Liver (tissue), 7 donors: ENCODE measurements at regions not wholly inside any gene's neighbourhood (a gene's known extent, or its start where the extent isn't known, plus 50 kb on each side); places are given as distances from the start of the nearest gene placed in this dataset.
"Not testable (repeated sequence)": the region's sequence is repeated elsewhere in the genome, so short reads cannot be mapped to it uniquely, and the experiment has no call there.

ENCODE experiments used
- DNase-seq: peaks from one replicate; pipeline ENCODE4 v3.0.0-alpha.2; 2017; ENCODE audit warnings: low spot score
- H3K27ac ChIP-seq, 2 donors: one replicate each; pipeline ENCODE4 v1.7.0; 2013; ENCODE audit warnings: inconsistent platforms in 2 of 2, low read length in 2 of 2, control low read depth in 1 of 2, low read depth in 1 of 2, mild to moderate bottlenecking in 1 of 2
- H3K27me3 ChIP-seq, 4 donors: one replicate each; pipeline versions ENCODE4 v1.6.1 to v1.7.0; 2013; ENCODE audit warnings: low read length in 3 of 4, inconsistent platforms in 1 of 4, mild to moderate bottlenecking in 1 of 4, moderate library complexity in 1 of 4; ENCODE audit not compliant: control insufficient read depth in 4 of 4, insufficient read depth in 4 of 4
- H3K36me3 ChIP-seq, 4 donors: one replicate each; pipeline versions ENCODE4 v1.6.1 to v1.7.0; 2013; ENCODE audit warnings: low read length in 3 of 4, mild to moderate bottlenecking in 3 of 4, low read depth in 1 of 4, moderate library complexity in 1 of 4; ENCODE audit not compliant: control insufficient read depth in 4 of 4, insufficient read depth in 3 of 4
- H3K4me1 ChIP-seq, 4 donors: one replicate each; pipeline versions ENCODE4 v1.6.1 to v1.7.0; 2013; ENCODE audit warnings: low read length in 3 of 4, mild to moderate bottlenecking in 3 of 4, moderate library complexity in 1 of 4; ENCODE audit not compliant: control insufficient read depth in 4 of 4, insufficient read depth in 4 of 4
- H3K4me3 ChIP-seq, 3 donors: one replicate each; pipeline versions ENCODE4 v1.6.1 to v1.7.0; 2013; ENCODE audit warnings: low read length in 3 of 3, control low read depth in 1 of 3, low read depth in 1 of 3, mild to moderate bottlenecking in 1 of 3
- H3K9ac ChIP-seq, 2 donors: one replicate each; pipeline ENCODE4 v1.7.0; 2013; ENCODE audit warnings: low read length in 2 of 2, mild to moderate bottlenecking in 2 of 2, moderate library complexity in 2 of 2, control low read depth in 1 of 2, low read depth in 1 of 2
- H3K9me3 ChIP-seq, 4 donors: one replicate each; pipeline versions ENCODE4 v1.6.1 to v1.7.0; 2013; ENCODE audit warnings: low read length in 3 of 4; ENCODE audit not compliant: control insufficient read depth in 4 of 4
- ATF3 ChIP-seq: IDR thresholded peaks from 2 replicates; pipeline ENCODE4 v1.6.1; 2016; ENCODE audit warnings: antibody characterized with exemption
- EGR1 ChIP-seq, 2 donors: IDR thresholded peaks; 2 replicates each; pipeline ENCODE4 v1.6.1; 2016 to 2018; ENCODE audit warnings: antibody characterized with exemption in 2 of 2, low read depth in 2 of 2
- FOXA1 ChIP-seq: IDR thresholded peaks from 2 replicates; pipeline ENCODE4 v1.6.1; 2016; ENCODE audit warnings: antibody characterized with exemption
- FOXA2 ChIP-seq: IDR thresholded peaks from 2 replicates; pipeline ENCODE4 v1.6.1; 2016; ENCODE audit warnings: antibody characterized with exemption
- GABPA ChIP-seq, 2 donors: IDR thresholded peaks in 1 of 2; conservative IDR thresholded peaks in 1 of 2; 2 replicates each; pipeline ENCODE4 v1.6.1; 2016; ENCODE audit warnings: antibody characterized with exemption in 2 of 2, mild to moderate bottlenecking in 1 of 2, moderate library complexity in 1 of 2
- HNF4G ChIP-seq: IDR thresholded peaks from 2 replicates; pipeline ENCODE4 v1.6.1; 2016; ENCODE audit warnings: antibody characterized with exemption
- JUND ChIP-seq, 2 donors: IDR thresholded peaks; 2 replicates each; pipeline ENCODE4 v1.6.1; 2016; ENCODE audit warnings: antibody characterized with exemption in 2 of 2
- NR2F2 ChIP-seq: IDR thresholded peaks from 2 replicates; pipeline ENCODE4 v1.6.1; 2016; ENCODE audit warnings: antibody characterized with exemption
- RAD21 ChIP-seq, 2 donors: IDR thresholded peaks; 2 replicates each; pipeline ENCODE4 v1.6.1; 2016; ENCODE audit warnings: antibody characterized with exemption in 2 of 2, mild to moderate bottlenecking in 2 of 2
- RXRA ChIP-seq, 2 donors: IDR thresholded peaks; 2 replicates each; pipeline ENCODE4 v1.6.1; 2017 to 2018; ENCODE audit warnings: antibody characterized with exemption in 2 of 2, mild to moderate bottlenecking in 1 of 2
- SP1 ChIP-seq: IDR thresholded peaks from 2 replicates; pipeline ENCODE4 v1.6.1; 2018; ENCODE audit warnings: antibody characterized with exemption, mild to moderate bottlenecking
- TAF1 ChIP-seq: conservative IDR thresholded peaks from 2 replicates; pipeline ENCODE4 v1.6.1; 2016; ENCODE audit warnings: antibody characterized with exemption, mild to moderate bottlenecking
- YY1 ChIP-seq: IDR thresholded peaks from 2 replicates; pipeline ENCODE4 v1.6.1; 2016; ENCODE audit warnings: antibody characterized with exemption, mild to moderate bottlenecking
- WGBS: extraction: QIAGEN DNeasy Blood & Tissue Kit; methylation state at CpG from one replicate; pipeline ENCODE4 v1.1.7; 2013; 5-methylcytosine and 5-hydroxymethylcytosine counted together
- TF ChIP-seq, protein P1 (sequence below): IDR thresholded peaks from 2 replicates; pipeline ENCODE4 v1.6.1; 2016; ENCODE audit warnings: antibody characterized with exemption
- TF ChIP-seq, protein P2 (sequence below): IDR thresholded peaks from 2 replicates; pipeline ENCODE4 v1.6.1; 2016; ENCODE audit warnings: antibody characterized with exemption
- TF ChIP-seq, protein P3 (sequence below): IDR thresholded peaks from 2 replicates; pipeline ENCODE4 v1.6.1; 2016; ENCODE audit warnings: antibody characterized with exemption, mild to moderate bottlenecking
- donor health status: healthy.
- donor health status: healthy.
- donor health status: healthy.
- donor health status: healthy.

GRCh38 chr18:29840089-29840488 is 1202.5 kb downstream of the DSC3 start:
- Histone ChIP-seq H3K4me1 (no peaks in the 10 kb centered on the region), H3K27ac (no peak overlapping the region), H3K4me3 (no peak overlapping the region), H3K9ac (no peak overlapping the region), H3K36me3 (no peaks in the 10 kb centered on the region), H3K27me3 (no peaks in the 10 kb centered on the region), H3K9me3 (no peaks in the 10 kb centered on the region)
- DNase-seq: no peak
- TF ChIP-seq ATF3 (no peak), RAD21 (IDR thresholded peaks at IDR 0.05) (no peak), FOXA2 (no peak), GABPA (IDR thresholded peaks at IDR 0.05 in 1 of 2, conservative IDR thresholded peaks at IDR 0.05 in 1 of 2) (no peak), FOXA1 (no peak), NR2F2 (no peak), HNF4G (no peak), RXRA (IDR thresholded peaks at IDR 0.05) (no peak), YY1 (no peak), JUND (IDR thresholded peaks at IDR 0.05) (no peak), EGR1 (IDR thresholded peaks at IDR 0.05; ENCODE audit: low read depth in 2 of 2) (no peak), TAF1 (no peak), SP1 (no peak)
- TF ChIP-seq, protein P1, sequence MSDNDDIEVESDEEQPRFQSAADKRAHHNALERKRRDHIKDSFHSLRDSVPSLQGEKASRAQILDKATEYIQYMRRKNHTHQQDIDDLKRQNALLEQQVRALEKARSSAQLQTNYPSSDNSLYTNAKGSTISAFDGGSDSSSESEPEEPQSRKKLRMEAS: no peak
- TF ChIP-seq, protein P2, sequence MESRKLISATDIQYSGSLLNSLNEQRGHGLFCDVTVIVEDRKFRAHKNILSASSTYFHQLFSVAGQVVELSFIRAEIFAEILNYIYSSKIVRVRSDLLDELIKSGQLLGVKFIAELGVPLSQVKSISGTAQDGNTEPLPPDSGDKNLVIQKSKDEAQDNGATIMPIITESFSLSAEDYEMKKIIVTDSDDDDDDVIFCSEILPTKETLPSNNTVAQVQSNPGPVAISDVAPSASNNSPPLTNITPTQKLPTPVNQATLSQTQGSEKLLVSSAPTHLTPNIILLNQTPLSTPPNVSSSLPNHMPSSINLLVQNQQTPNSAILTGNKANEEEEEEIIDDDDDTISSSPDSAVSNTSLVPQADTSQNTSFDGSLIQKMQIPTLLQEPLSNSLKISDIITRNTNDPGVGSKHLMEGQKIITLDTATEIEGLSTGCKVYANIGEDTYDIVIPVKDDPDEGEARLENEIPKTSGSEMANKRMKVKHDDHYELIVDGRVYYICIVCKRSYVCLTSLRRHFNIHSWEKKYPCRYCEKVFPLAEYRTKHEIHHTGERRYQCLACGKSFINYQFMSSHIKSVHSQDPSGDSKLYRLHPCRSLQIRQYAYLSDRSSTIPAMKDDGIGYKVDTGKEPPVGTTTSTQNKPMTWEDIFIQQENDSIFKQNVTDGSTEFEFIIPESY: no peak
- TF ChIP-seq, protein P3, sequence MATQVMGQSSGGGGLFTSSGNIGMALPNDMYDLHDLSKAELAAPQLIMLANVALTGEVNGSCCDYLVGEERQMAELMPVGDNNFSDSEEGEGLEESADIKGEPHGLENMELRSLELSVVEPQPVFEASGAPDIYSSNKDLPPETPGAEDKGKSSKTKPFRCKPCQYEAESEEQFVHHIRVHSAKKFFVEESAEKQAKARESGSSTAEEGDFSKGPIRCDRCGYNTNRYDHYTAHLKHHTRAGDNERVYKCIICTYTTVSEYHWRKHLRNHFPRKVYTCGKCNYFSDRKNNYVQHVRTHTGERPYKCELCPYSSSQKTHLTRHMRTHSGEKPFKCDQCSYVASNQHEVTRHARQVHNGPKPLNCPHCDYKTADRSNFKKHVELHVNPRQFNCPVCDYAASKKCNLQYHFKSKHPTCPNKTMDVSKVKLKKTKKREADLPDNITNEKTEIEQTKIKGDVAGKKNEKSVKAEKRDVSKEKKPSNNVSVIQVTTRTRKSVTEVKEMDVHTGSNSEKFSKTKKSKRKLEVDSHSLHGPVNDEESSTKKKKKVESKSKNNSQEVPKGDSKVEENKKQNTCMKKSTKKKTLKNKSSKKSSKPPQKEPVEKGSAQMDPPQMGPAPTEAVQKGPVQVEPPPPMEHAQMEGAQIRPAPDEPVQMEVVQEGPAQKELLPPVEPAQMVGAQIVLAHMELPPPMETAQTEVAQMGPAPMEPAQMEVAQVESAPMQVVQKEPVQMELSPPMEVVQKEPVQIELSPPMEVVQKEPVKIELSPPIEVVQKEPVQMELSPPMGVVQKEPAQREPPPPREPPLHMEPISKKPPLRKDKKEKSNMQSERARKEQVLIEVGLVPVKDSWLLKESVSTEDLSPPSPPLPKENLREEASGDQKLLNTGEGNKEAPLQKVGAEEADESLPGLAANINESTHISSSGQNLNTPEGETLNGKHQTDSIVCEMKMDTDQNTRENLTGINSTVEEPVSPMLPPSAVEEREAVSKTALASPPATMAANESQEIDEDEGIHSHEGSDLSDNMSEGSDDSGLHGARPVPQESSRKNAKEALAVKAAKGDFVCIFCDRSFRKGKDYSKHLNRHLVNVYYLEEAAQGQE: no peak

GRCh38 chr18:29838961-29839360 is 1203.6 kb downstream of the DSC3 start:
- not testable (repeated sequence) for H3K27ac ChIP-seq, H3K9ac ChIP-seq, H3K4me3 ChIP-seq, H3K36me3 ChIP-seq, H3K27me3 ChIP-seq, H3K4me1 ChIP-seq, DNase-seq, H3K9me3 ChIP-seq
- WGBS: 92% methylated on average over 12 of the region's 12 CpGs
